GM18499 (cell line): ENCODE measurements at regions not wholly inside any gene's neighbourhood (a gene's known extent, or its start where the extent isn't known, plus 50 kb on each side); places are given as distances from the start of the nearest gene placed in this dataset.

ENCODE experiments used
- ATAC-seq: cut with Tn5 transposase; IDR thresholded peaks from one replicate; pipeline ENCODE4 v1.9.1; 2021; ENCODE audit warnings: moderate number of reproducible peaks; ENCODE audit not compliant: insufficient read depth, unreplicated experiment

DNA sequence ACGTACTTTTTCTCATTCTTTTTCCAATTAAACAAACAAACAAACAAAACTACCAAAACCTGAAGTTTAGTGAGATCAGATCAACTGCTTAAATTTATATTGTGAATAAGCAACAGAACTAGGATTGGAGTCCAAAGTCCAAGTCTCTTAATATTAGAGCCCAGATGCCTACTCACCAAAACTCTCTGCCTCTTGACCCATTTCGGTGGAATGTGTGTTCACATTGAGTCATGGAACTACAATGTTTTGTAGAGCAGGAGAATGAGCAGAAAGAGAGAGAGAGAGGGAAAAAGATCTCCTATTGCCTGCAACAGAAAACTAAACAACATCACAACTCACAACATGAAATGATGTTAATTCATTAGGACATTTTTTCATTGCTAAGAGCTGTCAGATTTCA, 751.1 kb downstream of the TLR4 start:
- ATAC-seq: no peak

DNA sequence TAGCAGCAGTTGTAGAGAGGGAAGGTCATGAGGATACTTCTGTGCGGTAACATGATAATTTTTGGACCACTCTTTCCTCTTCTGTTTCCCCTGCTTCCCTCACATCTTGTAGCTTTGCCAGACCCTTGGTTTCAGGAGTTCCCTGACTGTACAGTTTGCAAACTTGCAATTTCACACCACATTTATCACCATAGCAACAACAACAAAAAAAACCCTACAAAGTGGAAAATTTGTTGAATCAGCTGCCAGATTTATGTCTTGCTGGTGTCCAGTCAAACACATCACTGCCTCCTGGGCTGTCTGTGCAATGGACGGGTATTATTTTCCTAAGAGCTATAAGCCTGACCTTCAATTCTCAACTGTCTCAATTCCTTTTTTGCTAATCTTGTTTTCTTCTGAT, 751.6 kb downstream of the TLR4 start:
- ATAC-seq: no peak

DNA sequence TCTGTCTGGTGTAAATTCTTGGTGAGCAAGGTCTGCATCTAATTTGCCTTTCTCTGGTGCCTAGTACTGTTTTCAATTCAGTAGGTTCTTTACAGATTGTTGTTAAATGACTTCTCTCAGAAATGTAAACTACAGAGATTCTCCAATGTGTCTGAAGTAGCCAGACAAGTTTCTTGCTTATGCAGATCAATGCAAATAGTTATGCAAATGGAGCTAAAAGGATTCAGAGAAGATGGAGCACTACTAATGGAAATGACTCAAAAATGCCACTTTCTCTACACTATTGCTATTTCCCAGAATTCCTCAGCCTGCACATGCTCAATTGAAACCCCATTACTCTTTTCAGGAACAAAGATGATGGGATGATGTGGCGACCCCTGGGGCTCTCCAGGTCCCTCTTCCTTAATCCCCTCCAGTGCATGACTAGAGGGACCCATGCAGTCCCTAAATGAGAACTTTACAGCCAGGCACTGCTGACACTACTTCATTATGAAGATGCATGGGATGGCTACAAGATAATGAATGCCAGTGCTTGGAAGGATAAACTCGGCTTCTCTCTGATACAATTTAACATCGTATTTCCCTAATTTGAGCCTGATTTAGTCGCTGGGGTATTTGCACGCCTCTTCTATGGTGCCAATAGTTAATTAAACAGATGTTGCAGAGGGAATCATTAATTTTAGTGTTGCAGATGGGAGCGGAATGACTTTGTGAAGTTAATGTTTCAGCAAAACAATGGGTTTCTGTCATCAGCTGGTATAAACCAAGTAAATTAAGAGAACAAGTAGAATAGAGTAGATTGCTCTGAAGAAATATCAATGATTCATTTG, 753.2 kb downstream of the TLR4 start:
- ATAC-seq: no peak

DNA sequence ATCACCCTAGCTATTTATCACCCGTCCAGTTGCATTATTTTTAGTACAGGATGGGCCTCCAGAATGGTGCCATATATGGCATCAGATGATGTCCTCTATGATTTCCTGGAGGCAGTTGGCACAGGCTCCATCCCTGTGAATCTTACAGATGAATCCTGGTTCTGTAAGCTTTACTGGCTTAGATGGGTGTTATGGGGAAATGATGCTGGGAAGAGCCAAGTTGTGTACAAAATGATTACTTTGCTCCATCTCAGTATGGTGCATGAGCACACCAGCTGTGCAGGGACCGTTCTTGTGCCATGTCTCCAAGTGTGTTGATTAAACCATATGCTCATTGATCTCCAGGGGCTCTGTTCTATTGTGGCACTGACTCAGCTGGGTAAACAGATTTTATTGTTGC, 755.7 kb downstream of the TLR4 start:
- no peak for ATAC-seq

DNA sequence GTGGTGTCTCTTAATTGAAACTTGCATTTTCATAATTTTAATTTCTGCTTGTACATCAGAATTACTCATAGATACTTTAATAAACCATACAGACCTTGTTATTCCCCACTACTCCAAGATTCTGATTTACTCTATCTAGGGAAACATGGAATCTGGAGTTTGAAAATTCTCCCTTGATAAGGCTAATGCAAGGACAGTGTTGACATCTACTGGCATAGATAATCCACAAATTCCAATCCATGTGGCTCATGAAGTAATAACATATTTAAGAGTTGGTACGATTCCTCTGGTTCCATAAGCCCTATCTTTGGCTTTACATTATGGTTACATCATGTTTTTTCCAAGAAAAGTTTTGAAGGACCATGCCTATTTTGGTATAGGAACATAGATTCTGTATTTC, 759.2 kb downstream of the TLR4 start:
- no peak for ATAC-seq

DNA sequence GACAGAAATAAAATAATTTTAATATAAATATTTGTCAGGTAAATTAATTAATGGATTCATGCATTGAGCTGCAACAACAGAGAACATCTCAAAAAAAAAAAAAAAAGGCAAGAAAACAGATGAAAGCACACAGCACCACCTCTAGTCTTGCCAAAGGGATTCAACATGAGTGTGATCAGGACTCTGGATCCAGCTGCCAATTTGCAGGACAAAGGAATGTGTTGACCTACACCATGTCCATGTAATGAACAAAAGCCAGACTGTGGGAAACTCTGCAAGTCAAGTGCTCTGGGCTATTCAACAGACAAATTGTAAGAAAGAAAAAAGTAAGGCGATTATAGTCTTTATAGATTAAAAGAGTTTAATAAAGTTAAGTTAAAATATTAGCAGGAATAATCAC, 769.3 kb downstream of the TLR4 start:
- no peak for ATAC-seq

DNA sequence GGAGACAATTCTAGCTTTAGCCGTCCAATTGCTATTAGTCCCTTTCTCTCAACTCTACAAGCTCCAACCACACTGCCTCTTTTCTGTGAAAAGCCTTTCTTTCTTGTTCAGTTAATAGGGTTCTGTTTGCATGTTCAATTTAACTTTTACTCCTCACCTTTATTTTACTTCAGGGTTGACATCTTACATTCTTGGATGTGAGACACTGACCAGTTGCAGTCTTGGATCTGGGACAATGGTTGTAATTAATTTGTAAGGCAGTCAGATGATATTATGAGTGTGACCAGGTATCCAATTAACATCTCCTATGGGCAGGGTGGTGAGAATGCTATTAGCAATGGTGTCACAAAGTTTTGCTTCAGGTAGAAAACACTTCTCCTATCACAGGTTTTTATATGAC, 774.5 kb downstream of the TLR4 start:
- no peak for ATAC-seq

DNA sequence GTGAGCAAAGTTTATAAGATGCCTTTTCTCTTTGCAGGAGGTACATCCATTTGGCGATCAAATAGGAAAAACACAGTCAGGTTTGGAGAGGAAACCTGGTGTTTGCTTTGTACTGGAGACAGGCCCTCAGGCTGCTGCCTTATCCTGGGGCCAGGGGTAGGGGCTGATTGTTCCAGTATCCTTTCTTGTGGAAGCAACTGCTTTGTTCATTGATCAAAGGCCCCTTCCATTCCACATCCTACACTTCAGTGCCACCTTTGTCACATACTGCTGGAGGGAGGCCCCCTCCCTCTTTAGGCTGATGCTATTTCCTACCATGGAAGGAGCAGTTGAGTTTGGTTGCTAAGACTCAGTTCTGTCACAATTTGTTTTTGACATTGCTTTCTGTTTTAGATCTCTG, 778.1 kb downstream of the TLR4 start:
- ATAC-seq: no peak

DNA sequence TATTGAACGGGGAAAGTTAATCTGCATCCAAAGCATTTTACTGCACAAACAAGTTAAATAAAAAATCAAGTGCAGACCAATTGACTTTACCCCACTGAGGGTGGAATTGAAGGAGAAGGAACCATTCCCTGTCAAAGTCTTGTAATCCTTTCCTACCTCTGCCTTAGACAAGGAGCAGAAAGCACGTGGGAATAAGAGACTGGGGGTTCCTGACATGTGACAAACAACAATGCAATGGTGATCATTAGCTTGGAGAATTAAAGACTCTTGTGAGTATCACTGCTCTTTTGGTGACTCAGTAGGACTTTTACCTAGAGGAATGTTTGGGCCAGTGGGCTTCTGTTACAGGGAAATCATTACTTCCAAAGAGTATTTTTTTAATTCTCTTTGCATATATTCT, 779.5 kb downstream of the TLR4 start:
- ATAC-seq: no peak

DNA sequence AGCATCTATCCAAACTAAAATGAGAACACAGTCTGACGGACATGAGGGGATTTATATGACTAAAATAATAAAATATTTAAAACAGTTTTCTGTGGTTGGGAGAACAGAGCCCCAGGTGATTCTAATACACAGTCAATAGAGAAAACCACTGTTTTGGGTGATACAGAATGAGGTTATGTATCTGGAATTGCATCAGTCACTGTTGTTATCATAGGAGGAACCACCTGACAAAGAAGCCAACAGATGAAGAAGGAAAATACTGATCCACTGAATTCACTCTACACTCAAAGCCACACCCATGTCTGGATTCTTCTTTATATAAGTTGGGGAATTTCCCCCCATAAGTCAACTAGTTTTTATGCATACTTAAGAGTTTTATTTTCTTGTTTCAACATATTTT, 799.0 kb downstream of the TLR4 start:
- no peak for ATAC-seq

DNA sequence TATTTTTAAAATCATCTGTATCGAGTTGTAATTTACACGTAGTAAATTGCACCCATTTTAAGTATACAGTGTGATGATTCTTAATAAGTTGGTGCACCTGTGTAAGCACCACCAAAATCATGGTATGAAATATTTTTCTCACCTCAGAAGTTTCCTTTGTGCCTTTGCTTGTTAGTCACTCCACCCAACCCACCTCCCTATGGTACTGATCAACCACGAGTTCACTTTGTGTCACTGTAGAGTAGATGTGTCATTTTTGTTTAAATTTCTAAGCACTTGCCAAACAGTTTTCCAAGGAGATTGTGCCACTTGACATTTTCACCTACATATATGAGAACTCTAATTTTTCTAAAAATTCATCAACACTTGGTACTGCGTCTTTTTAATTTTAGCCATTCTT, 806.5 kb downstream of the TLR4 start:
- no peak for ATAC-seq

DNA sequence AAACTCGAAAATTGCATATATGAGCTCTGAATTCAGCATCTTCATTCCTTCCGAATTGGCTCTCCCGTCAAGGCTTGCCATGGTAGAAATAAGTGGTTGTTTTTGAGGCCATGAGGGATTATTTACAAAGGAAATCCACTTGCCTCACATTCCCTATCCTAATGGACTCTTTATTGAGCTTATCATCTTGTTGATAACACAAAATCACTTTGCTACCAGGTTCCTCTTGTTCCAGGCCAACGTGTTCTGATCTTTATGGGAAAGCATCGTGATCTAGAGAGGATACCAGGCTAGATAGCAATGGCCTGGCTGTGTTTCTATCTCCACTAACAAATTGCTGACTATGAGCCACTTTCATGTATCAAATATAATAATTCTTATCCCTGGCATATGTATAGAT, 811.7 kb downstream of the TLR4 start:
- ATAC-seq: no peak

DNA sequence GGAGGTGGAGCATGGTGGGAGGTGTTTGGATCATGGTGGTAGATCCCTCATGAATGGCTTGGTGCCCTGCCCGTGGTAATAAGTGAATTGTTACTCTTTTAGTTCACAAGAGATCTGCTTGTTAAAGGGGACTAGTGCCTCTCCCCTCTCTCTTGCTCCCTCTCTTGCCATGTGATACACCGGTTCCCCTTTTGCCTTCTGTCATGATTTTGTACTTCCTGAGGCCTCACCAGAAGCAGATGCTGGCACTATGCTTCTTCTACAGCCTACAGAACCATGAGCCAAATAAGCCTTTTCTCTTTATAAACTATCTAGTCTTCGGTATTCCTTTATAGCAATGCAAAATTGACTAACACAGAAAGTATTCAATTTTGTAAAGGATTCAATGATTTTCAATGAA, 817.1 kb downstream of the TLR4 start:
- ATAC-seq: no peak

DNA sequence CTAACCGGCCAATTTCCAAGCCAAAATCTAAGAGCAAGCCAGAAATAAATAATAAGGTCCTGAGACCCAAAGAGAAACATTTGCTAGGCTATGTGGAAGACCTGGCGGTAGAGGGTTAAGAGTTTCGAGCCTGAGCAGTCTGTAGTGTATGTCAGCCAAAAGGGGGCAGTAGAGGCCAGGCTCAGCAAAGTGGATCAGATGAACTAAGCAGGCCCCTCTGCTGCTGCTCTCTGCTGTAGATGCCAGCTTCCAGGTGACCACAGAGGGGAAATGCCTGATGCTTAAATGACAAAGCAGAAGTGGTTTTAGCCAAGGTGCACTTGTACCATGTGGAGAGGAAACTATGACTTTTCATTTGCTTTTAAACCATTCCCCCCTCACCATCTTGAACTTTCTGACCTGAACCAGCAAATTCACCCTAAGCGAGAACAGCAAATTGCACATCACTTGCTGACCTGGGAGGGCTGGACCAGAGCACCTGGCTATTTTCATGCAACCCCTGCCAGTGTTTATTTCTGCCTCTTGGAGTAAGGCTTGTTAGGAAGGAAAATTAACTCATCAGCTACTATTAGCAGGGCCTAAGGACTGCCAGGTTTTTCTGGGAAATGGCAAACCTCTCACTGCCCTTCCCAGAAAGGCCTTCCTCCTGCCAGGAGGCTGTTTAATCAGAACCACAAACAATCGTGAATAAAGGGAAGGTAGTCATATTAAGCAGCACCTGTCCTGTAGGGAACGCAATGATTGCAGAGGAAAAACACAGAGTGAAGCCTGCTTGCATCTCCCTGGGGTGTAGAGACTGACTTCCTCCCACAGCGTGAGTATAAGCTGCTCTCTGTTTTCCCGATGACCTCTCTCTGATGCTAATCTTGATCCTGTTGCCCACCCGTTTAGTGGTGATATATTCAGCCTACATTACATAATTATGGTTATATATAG, 818.2 kb downstream of the TLR4 start:
- peak; percentile 76 for ATAC-seq

DNA sequence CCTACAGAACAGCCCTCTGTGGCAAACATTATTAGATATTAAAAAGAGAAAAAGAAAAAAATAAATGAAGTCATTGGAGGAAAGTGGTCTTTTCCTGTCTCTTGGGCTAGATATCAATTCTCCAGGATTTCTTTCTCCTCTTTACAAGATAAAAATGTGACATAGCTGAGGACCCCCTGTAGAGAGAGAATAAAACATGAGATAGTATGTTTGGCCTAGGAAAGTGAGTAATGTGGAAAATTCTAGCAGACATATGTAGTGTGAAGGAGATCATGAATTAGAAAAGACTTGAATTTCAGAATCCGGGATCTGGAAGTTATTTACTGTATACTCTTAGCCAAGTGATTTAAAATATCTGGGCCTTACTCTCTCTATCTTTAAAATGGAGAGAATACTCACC, 823.1 kb downstream of the TLR4 start:
- no peak for ATAC-seq

DNA sequence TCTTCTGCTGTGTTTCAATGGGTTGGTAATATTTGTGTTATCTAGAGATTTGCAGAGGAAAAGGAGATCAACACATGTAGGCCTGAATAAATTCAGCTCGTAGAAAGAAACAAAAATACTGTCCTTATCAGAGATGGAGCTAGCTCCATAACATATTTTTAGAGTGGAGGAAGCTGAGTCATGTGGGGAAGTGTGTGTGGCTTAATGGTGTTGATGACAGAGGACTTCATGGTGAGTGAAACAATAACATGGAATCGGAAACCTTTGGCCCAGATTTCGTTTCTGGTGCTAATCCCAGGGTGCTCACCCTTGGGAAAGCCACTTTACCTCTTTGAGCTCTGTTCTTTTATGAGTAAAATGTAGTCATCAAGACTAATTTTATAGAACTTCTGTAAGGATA, 825.0 kb downstream of the TLR4 start:
- ATAC-seq: peak; percentile 39

DNA sequence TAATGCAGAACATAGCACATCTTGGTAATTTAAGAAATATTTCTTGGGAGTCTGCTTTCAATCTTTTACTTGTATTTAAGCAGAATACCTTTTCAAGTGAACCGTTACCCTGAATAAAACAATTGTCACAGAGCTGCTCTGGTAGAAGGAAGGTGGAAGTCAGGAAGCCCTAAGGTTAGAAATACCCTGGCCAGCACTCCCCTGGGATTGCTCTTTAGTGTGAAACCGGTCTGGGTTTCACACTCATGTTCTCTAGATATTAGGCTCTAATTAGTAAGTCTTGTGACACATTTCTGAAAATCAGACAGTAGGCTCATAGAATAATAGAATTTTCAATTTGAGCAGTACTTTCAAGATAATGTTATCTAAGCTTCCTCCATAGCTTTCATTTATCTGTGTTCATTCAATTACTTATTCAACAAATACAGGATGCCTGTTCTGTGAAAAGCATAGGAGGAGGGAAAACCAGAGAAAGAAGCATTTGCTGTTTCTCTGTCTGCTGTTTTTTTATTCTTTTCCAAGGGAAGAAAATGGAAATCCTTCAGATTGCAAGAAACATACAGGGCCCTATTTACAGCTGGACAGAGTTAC, 825.5 kb downstream of the TLR4 start:
- ATAC-seq: peak; percentile 89

DNA sequence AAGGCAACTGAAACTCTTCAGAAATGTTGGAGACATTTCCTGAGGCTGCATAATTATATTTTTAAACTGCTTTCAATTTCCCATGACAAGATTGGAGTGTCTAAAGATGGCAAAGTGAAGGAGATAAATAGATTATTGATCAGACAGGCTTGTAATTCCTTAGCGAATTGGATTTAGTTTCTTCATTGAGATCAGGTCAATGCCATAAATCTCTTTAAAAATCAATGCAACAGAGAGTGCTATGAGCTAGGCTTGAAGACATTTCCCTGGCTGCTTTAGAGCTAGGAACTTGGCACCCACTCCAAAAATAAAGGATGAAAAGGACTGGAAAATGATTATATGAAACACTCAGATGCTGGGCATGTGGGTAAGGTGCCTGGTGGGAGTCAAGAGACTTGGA, 828.4 kb downstream of the TLR4 start:
- no peak for ATAC-seq

DNA sequence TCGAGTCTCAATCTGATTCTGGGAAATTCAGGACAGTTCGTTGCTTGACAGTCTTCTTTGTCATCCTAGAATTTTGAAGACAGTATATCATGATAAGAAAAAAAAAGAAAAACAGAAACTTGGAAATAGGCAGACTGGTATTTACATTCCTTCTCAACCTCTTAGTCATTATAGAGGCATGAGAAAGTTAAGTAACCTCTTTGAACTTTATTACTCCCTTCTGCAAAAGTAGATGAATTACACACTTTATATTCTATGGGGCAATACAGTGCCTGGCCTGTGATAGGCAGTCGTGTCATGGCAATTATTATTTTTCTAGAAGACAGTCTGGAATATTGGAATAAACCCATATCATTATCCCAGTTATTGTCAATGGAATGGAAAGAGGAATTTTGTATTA, 828.9 kb downstream of the TLR4 start:
- no peak for ATAC-seq

DNA sequence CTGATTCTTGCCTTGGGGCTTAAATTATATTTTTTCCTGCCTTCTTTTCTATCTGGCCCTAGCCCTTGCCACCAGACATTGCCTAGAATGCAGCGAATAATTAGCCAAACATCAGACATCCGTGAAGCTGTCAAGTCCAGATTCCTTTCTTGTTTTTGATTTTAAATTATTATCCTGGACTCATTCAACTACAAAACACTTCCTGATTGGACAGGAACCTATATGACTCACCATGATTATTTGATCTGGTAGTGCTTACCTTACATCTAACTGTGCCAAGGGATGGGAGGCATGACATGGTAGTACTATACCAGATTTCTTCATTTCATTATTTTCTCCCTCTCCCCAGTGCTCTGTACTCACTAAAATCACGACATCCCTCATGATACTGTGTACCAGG, 829.6 kb downstream of the TLR4 start:
- no peak for ATAC-seq

DNA sequence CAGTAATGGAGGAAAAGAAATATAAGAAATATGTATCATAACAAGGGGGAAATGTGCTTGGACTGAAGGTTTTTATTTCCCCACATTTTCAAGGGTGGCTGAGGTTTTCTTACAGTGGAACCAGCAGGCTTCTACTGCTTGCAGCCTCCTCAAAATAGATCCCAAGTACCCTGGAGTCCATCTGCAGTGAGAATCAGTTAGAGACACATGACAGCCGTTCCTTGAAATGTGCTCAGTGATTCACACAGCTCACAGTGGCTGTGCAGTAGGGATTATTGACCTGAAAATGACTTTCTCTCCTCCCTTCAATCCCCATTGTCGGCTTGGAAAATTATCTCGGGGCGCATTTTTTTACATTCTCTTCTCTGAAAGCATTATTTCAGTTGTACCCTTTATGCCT, 832.0 kb downstream of the TLR4 start:
- no peak for ATAC-seq
